Adrenal gland (tissue), 5 donors: ENCODE measurements at regions not wholly inside any gene's neighbourhood (a gene's known extent, or its start where the extent isn't known, plus 50 kb on each side); places are given as distances from the start of the nearest gene placed in this dataset.

Source experiments
- POLR2A ChIP-seq, 2 donors: fragments of 450-650 bp; IDR thresholded peaks; one replicate each; pipeline ENCODE4 v1.6.1; 2017; ENCODE audit warnings: antibody characterized with exemption in 2 of 2, mild to moderate bottlenecking in 2 of 2, moderate library complexity in 1 of 2
- TF ChIP-seq, protein P1 (sequence below), 6 experiments: fragments of 450-650 bp in 4 of 6; fragments of 200-600 bp in 2 of 6; sonication (generic) in 1 of 6; IDR thresholded peaks; 1 replicate in 5 of 6; 2 replicates in 1 of 6; pipeline versions ENCODE4 v1.5.1 to v1.8.0; 2016 to 2021; ENCODE audit warnings: antibody characterized with exemption in 6 of 6, mild to moderate bottlenecking in 2 of 6, moderate library complexity in 1 of 6
- donor health status: DM: no; HTN: no; CAD: no.

DNA sequence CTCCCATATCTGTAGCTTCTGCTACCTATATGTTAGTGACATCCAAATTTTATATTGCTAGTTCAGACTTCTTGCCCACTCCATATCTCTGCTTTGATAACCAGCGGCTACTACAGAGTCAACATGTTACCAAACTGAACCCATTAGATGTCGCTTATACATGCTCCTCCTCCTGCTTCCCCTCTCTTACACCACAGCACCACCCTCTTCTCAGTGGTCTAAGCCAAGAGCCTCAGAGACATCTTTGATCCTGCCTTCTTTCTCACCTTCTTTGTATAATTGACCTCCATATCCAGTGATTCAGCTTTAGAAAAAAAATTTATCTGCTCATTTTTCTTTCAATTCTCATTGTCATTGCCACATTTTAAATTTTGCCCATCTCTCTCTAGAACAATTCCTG lies 408.2 kb upstream of the TLE4 start:
- TF ChIP-seq, protein P1, sequence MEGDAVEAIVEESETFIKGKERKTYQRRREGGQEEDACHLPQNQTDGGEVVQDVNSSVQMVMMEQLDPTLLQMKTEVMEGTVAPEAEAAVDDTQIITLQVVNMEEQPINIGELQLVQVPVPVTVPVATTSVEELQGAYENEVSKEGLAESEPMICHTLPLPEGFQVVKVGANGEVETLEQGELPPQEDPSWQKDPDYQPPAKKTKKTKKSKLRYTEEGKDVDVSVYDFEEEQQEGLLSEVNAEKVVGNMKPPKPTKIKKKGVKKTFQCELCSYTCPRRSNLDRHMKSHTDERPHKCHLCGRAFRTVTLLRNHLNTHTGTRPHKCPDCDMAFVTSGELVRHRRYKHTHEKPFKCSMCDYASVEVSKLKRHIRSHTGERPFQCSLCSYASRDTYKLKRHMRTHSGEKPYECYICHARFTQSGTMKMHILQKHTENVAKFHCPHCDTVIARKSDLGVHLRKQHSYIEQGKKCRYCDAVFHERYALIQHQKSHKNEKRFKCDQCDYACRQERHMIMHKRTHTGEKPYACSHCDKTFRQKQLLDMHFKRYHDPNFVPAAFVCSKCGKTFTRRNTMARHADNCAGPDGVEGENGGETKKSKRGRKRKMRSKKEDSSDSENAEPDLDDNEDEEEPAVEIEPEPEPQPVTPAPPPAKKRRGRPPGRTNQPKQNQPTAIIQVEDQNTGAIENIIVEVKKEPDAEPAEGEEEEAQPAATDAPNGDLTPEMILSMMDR (IDR thresholded peaks at IDR 0.05) = no peak
- no peak for TF ChIP-seq POLR2A (IDR thresholded peaks at IDR 0.05)
